Activated CD4-positive, alpha-beta memory T cell treated with anti-CD3 and anti-CD28 coated beads, Interleukin-2, amount 10 ng/mL, durations not matched to agents 7 days and 5 days (primary cell): ENCODE measurements at regions not wholly inside any gene's neighbourhood (a gene's known extent, or its start where the extent isn't known, plus 50 kb on each side); places are given as distances from the start of the nearest gene placed in this dataset.

Experiments used
- CTCF ChIA-PET: fragments of 350-600 bp; sonication (Branson Sonifier 250); formaldehyde crosslinking; loops from one replicate; lab custom pipeline; 2021; ENCODE audit warnings: antibody characterized with exemption, inconsistent platforms; lab: Charles Lee
- POLR2A ChIA-PET: fragments of 350-600 bp; sonication (Branson Sonifier 250); formaldehyde crosslinking; loops from one replicate; lab custom pipeline; 2021; ENCODE audit warnings: antibody characterized with exemption; lab: Charles Lee
- DNase-seq: peaks from one replicate; pipeline ENCODE4 v3.0.0-alpha.2; 2020
- H3K27ac Mint-ChIP-seq: one replicate; pipeline ENCODE4 v1.8.0; 2021; ENCODE audit warnings: mild to moderate bottlenecking, mixed read lengths
- H3K27me3 Mint-ChIP-seq: one replicate; pipeline ENCODE4 v1.8.0; 2021; ENCODE audit warnings: mixed read lengths
- H3K36me3 Mint-ChIP-seq: one replicate; pipeline ENCODE4 v1.8.0; 2021; ENCODE audit warnings: low read depth, mixed read lengths
- H3K4me1 Mint-ChIP-seq: one replicate; pipeline ENCODE4 v1.8.0; 2021; ENCODE audit warnings: mixed read lengths
- H3K4me3 Mint-ChIP-seq: one replicate; pipeline ENCODE4 v1.8.0; 2021; ENCODE audit warnings: mild to moderate bottlenecking, mixed read lengths
- H3K9me3 Mint-ChIP-seq: one replicate; pipeline ENCODE4 v1.8.0; 2021; ENCODE audit warnings: mixed read lengths

GRCh38 chr21:32216293-32216692 lies 62.6 kb downstream of the MIS18A start:
- DNase-seq: no peak
- no peaks in the 10 kb centered on the region for H3K4me1 Mint-ChIP-seq
- H3K36me3 Mint-ChIP-seq: no peaks in the 10 kb centered on the region
- ChIA-PET POLR2A (no interaction called here), CTCF (no interaction called here)
- H3K27ac Mint-ChIP-seq: no peak overlapping the region
- peaks cover 2% of the 10 kb centered on the region for H3K9me3 Mint-ChIP-seq
- H3K4me3 Mint-ChIP-seq: no peak overlapping the region
- peaks cover 4% of the 10 kb centered on the region for H3K27me3 Mint-ChIP-seq

GRCh38 chr21:32215306-32215685 lies 63.6 kb downstream of the MIS18A start:
- no peaks in the 10 kb centered on the region for H3K4me1 Mint-ChIP-seq
- no peak overlapping the region for H3K27ac Mint-ChIP-seq
- no peak overlapping the region for H3K4me3 Mint-ChIP-seq
- no peaks in the 10 kb centered on the region for H3K36me3 Mint-ChIP-seq
- peaks cover 2% of the 10 kb centered on the region for H3K9me3 Mint-ChIP-seq
- DNase-seq: no peak
- ChIA-PET CTCF (no interaction called here), POLR2A (no interaction called here)
- no peaks in the 10 kb centered on the region for H3K27me3 Mint-ChIP-seq

GRCh38 chr21:32214654-32215305 lies 64.1 kb downstream of the MIS18A start:
- no peak for DNase-seq
- POLR2A ChIA-PET: no interaction called here

GRCh38 chr21:32212116-32212515 lies 66.7 kb downstream of the MIS18A start:
- no peaks in the 10 kb centered on the region for H3K4me1 Mint-ChIP-seq
- H3K27ac Mint-ChIP-seq: no peak overlapping the region
- H3K4me3 Mint-ChIP-seq: no peak overlapping the region

More at GRCh38 chr21:32214654-32215305, 64.1 kb downstream of the MIS18A start:
- no peaks in the 10 kb centered on the region for H3K36me3 Mint-ChIP-seq
- H3K27ac Mint-ChIP-seq: no peak overlapping the region
- H3K27me3 Mint-ChIP-seq: no peaks in the 10 kb centered on the region
- H3K9me3 Mint-ChIP-seq: peaks cover 2% of the 10 kb centered on the region
- no peak overlapping the region for H3K4me3 Mint-ChIP-seq
- H3K4me1 Mint-ChIP-seq: no peaks in the 10 kb centered on the region
- CTCF ChIA-PET: no interaction called here

GRCh38 chr21:32211306-32211705 lies 67.5 kb downstream of the MIS18A start:
- no peak overlapping the region for H3K4me3 Mint-ChIP-seq
- no peaks in the 10 kb centered on the region for H3K9me3 Mint-ChIP-seq
- ChIA-PET CTCF (no interaction called here), POLR2A (no interaction called here)
- H3K27ac Mint-ChIP-seq: no peak overlapping the region
- no peaks in the 10 kb centered on the region for H3K36me3 Mint-ChIP-seq
- no peaks in the 10 kb centered on the region for H3K27me3 Mint-ChIP-seq
- no peak for DNase-seq
- no peaks in the 10 kb centered on the region for H3K4me1 Mint-ChIP-seq

More at GRCh38 chr21:32212116-32212515, 66.7 kb downstream of the MIS18A start:
- H3K27me3 Mint-ChIP-seq: no peaks in the 10 kb centered on the region
- no peak for DNase-seq
- H3K9me3 Mint-ChIP-seq: no peaks in the 10 kb centered on the region
- no peaks in the 10 kb centered on the region for H3K36me3 Mint-ChIP-seq
- CTCF ChIA-PET: no interaction called here
- POLR2A ChIA-PET: no interaction called here

- Mint-ChIP-seq H3K36me3 (no peaks in the 10 kb centered on the region), H3K4me3 (no peak overlapping the region), H3K4me1 (no peaks in the 10 kb centered on the region), H3K9me3 (no peaks in the 10 kb centered on the region), H3K27ac (no peak overlapping the region), H3K27me3 (no peaks in the 10 kb centered on the region)
- ChIA-PET POLR2A (no interaction called here), CTCF (no interaction called here)
- no peak for DNase-seq
These were observed 69.3 kb downstream of the MIS18A start for GRCh38 chr21:32209580-32209979.

- no peaks in the 10 kb centered on the region for H3K27me3 Mint-ChIP-seq
- no peaks in the 10 kb centered on the region for H3K4me1 Mint-ChIP-seq
- ChIA-PET CTCF (no interaction called here), POLR2A (no interaction called here)
- H3K4me3 Mint-ChIP-seq: no peak overlapping the region
- H3K36me3 Mint-ChIP-seq: no peaks in the 10 kb centered on the region
- DNase-seq: no peak
- no peaks in the 10 kb centered on the region for H3K9me3 Mint-ChIP-seq
- H3K27ac Mint-ChIP-seq: no peak overlapping the region
These were observed 71.5 kb downstream of the MIS18A start for GRCh38 chr21:32207406-32207716.

- H3K9me3 Mint-ChIP-seq: no peaks in the 10 kb centered on the region
- H3K36me3 Mint-ChIP-seq: no peaks in the 10 kb centered on the region
- POLR2A ChIA-PET: interaction anchor here (1.0 kb wide), 1 partner anchor 12 kb away, joined by 3 read pairs; no protein-coding TSS in a partner anchor
- H3K4me1 Mint-ChIP-seq: no peaks in the 10 kb centered on the region
- H3K4me3 Mint-ChIP-seq: no peak overlapping the region
- DNase-seq: no peak
- H3K27me3 Mint-ChIP-seq: no peaks in the 10 kb centered on the region
- CTCF ChIA-PET: no interaction called here
- no peak overlapping the region for H3K27ac Mint-ChIP-seq
These were observed 72.0 kb downstream of the MIS18A start for GRCh38 chr21:32206631-32207405.

GRCh38 chr21:32203877-32204480 lies 74.9 kb downstream of the MIS18A start:
- Mint-ChIP-seq H3K4me3 (no peak overlapping the region), H3K36me3 (no peaks in the 10 kb centered on the region), H3K4me1 (no peaks in the 10 kb centered on the region), H3K27me3 (no peaks in the 10 kb centered on the region), H3K9me3 (no peaks in the 10 kb centered on the region), H3K27ac (no peak overlapping the region)
- CTCF ChIA-PET: interaction anchor here (1.0 kb wide), 1 partner anchor 25 kb away, joined by 3 read pairs; no protein-coding TSS in a partner anchor
- POLR2A ChIA-PET: no interaction called here
- DNase-seq: no peak

- no peaks in the 10 kb centered on the region for H3K9me3 Mint-ChIP-seq
- H3K4me3 Mint-ChIP-seq: no peak overlapping the region
- H3K36me3 Mint-ChIP-seq: no peaks in the 10 kb centered on the region
- ChIA-PET POLR2A (no interaction called here), CTCF (no interaction called here)
- no peaks in the 10 kb centered on the region for H3K27me3 Mint-ChIP-seq
- H3K27ac Mint-ChIP-seq: no peak overlapping the region
- no peaks in the 10 kb centered on the region for H3K4me1 Mint-ChIP-seq
- DNase-seq: no peak
These were observed 78.8 kb downstream of the MIS18A start for GRCh38 chr21:32200029-32200428.

- H3K36me3 Mint-ChIP-seq: no peaks in the 10 kb centered on the region
- no peak for DNase-seq
- ChIA-PET CTCF (no interaction called here), POLR2A (no interaction called here)
- H3K27me3 Mint-ChIP-seq: no peaks in the 10 kb centered on the region
- no peaks in the 10 kb centered on the region for H3K4me1 Mint-ChIP-seq
- H3K4me3 Mint-ChIP-seq: no peak overlapping the region
- H3K27ac Mint-ChIP-seq: no peak overlapping the region
- no peaks in the 10 kb centered on the region for H3K9me3 Mint-ChIP-seq
These were observed 80.5 kb downstream of the MIS18A start for GRCh38 chr21:32198384-32198783.

GRCh38 chr21:32197896-32198295 lies 81.0 kb downstream of the MIS18A start:
- Mint-ChIP-seq H3K27ac (no peak overlapping the region), H3K36me3 (no peaks in the 10 kb centered on the region), H3K9me3 (no peaks in the 10 kb centered on the region), H3K4me1 (no peaks in the 10 kb centered on the region), H3K27me3 (no peaks in the 10 kb centered on the region), H3K4me3 (no peak overlapping the region)
- POLR2A ChIA-PET: no interaction called here
- CTCF ChIA-PET: no interaction called here
- DNase-seq: no peak

- POLR2A ChIA-PET: no interaction called here
- DNase-seq: no peak
- Mint-ChIP-seq H3K27me3 (no peaks in the 10 kb centered on the region), H3K4me1 (no peaks in the 10 kb centered on the region), H3K4me3 (no peak overlapping the region), H3K9me3 (no peaks in the 10 kb centered on the region), H3K27ac (no peak overlapping the region), H3K36me3 (no peaks in the 10 kb centered on the region)
- CTCF ChIA-PET: no interaction called here
These were observed 82.8 kb downstream of the MIS18A start for GRCh38 chr21:32196001-32196400.
